Ascending aorta (tissue), 2 donors: ENCODE measurements at regions not wholly inside any gene's neighbourhood (a gene's known extent, or its start where the extent isn't known, plus 50 kb on each side); places are given as distances from the start of the nearest gene placed in this dataset.

Experiments
- DNase-seq, 2 donors: peaks; one replicate each; pipeline ENCODE4 v3.0.0-alpha.2; 2019; ENCODE audit warnings: low spot score in 2 of 2
- H3K27ac ChIP-seq, 2 donors: fragments of 200-600 bp; sonication (generic); one replicate each; pipeline ENCODE4 v1.5.1; 2016 to 2017; ENCODE audit warnings: mild to moderate bottlenecking in 1 of 2
- H3K27me3 ChIP-seq: fragments of 200-600 bp; sonication (generic); one replicate; pipeline ENCODE4 v1.5.1; 2017
- H3K36me3 ChIP-seq, 2 donors: fragments of 200-600 bp; sonication (generic); one replicate each; pipeline ENCODE4 v1.5.1; 2016
- H3K4me1 ChIP-seq, 2 donors: fragments of 200-600 bp; sonication (generic); one replicate each; pipeline ENCODE4 v1.5.1; 2016 to 2017; ENCODE audit warnings: mild to moderate bottlenecking in 1 of 2
- H3K4me3 ChIP-seq, 2 donors: fragments of 200-600 bp; sonication (generic); one replicate each; pipeline ENCODE4 v1.5.1; 2016 to 2017; ENCODE audit warnings: mild to moderate bottlenecking in 1 of 2
- H3K9me3 ChIP-seq, 2 donors: fragments of 200-600 bp; sonication (generic); one replicate each; pipeline ENCODE4 v1.5.1; 2016
- intact Hi-C: fragments of 100-400 bp; cut with DNase I; formaldehyde crosslinking; loops from one replicate; pipeline ENCODE4 v1.15.1; 2023
- TF ChIP-seq, protein P1 (sequence below), 3 experiments: fragments of 200-600 bp in 2 of 3; fragments of 450-650 bp in 1 of 3; sonication (generic) in 2 of 3; IDR thresholded peaks; one replicate each; pipeline ENCODE4 v1.5.1; 2016 to 2019; ENCODE audit warnings: antibody characterized with exemption in 3 of 3, mild to moderate bottlenecking in 1 of 3, moderate library complexity in 1 of 3

DNA sequence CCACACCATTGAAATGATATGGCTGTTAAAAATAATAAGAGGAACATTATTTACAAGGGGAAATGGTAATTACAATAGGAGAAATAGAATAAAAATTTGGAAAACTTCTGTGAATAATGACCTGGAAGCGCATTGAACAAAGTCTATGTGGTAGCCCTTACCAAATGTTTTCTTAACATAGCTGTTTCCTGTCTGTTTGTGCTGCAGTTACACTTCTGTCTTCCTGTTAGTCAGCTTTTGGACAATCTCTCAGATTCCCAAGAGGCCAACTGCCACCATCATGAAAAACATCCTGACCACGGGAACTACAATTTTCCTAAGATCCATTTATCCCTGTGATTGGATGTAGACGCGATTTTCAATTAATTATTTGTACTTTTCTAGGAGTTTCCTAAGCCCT, 754.4 kb upstream of the MARCKS start:
- H3K27me3 ChIP-seq = no peaks in the 10 kb centered on the region
- intact Hi-C loops = no loop called here
- peak overlapping the region in 1 of 2 donors; percentile 38 for H3K27ac ChIP-seq
- H3K4me3 ChIP-seq = no peak overlapping the region
- peaks cover 0 to 3% of the 10 kb centered on the region in 2 donors for H3K4me1 ChIP-seq
- TF ChIP-seq, protein P1, sequence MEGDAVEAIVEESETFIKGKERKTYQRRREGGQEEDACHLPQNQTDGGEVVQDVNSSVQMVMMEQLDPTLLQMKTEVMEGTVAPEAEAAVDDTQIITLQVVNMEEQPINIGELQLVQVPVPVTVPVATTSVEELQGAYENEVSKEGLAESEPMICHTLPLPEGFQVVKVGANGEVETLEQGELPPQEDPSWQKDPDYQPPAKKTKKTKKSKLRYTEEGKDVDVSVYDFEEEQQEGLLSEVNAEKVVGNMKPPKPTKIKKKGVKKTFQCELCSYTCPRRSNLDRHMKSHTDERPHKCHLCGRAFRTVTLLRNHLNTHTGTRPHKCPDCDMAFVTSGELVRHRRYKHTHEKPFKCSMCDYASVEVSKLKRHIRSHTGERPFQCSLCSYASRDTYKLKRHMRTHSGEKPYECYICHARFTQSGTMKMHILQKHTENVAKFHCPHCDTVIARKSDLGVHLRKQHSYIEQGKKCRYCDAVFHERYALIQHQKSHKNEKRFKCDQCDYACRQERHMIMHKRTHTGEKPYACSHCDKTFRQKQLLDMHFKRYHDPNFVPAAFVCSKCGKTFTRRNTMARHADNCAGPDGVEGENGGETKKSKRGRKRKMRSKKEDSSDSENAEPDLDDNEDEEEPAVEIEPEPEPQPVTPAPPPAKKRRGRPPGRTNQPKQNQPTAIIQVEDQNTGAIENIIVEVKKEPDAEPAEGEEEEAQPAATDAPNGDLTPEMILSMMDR (IDR thresholded peaks at IDR 0.05) = no peak
- no peaks in the 10 kb centered on the region for H3K9me3 ChIP-seq
- DNase-seq = no peak
- H3K36me3 ChIP-seq = no peaks in the 10 kb centered on the region

DNA sequence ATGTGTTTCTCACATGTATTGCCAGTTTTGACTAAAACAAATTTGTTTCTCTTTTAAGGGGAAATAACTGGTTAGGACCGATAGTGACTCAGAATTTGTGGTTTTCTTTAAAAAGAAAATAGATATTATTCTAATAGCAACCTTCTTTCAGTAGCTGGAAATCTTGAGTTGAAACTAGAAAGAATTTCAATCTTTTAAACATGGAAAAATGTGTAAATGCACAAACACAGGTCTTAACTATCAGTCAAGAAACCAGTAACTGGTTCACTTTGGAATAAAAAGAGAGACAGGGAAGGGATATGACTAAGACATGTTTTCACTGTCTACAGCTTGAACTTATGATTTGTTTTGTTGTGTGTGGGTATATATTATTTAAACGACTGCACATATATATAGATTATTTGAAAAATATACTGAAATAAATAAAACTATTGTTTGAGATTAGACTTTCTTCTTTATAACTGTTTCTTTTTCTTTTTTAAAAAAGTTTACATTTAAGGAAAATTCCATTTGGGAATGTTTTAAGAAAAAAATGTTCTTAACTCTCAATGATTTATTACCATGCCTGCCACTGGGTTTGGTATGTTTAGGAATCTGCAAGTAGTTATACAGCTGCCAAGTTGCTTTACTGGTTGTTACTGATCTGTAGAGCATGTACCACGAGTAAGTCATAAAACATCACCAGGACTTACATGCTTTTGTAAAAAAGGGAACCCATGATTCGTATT, 753.3 kb upstream of the MARCKS start:
- TF ChIP-seq, protein P1 (IDR thresholded peaks at IDR 0.05) = no peak
- Histone ChIP-seq H3K27me3 (no peaks in the 10 kb centered on the region), H3K27ac (peak overlapping the region in 1 of 2 donors; percentile 38), H3K36me3 (no peaks in the 10 kb centered on the region), H3K4me1 (peaks cover 0 to 3% of the 10 kb centered on the region in 2 donors), H3K4me3 (no peak overlapping the region), H3K9me3 (no peaks in the 10 kb centered on the region)
- intact Hi-C loops = no loop called here
- DNase-seq = no peak

DNA sequence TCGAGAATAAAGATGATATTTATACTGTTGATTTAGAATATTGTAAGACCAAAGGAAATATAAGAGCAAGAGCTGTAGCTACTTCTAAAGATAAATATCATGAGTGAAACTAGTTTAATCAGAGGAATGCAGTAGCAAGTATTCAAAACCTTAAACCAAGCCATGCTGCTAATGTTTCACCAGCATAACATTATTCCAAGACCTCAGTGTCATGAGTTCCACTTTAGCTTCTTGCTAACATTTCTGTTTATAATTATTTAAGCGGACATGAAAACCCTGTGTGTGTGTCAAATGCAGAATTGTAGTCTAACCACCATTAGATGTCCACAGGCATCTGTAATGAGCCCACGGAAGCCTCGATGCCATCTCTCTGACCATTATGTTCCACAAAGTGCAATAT, 752.6 kb upstream of the MARCKS start:
- no peak for DNase-seq
- H3K27me3 ChIP-seq = no peaks in the 10 kb centered on the region
- no peaks in the 10 kb centered on the region for H3K9me3 ChIP-seq
- no peak overlapping the region for H3K4me3 ChIP-seq
- TF ChIP-seq, protein P1 (IDR thresholded peaks at IDR 0.05) = no peak
- no peak overlapping the region for H3K27ac ChIP-seq
- H3K36me3 ChIP-seq = no peaks in the 10 kb centered on the region
- H3K4me1 ChIP-seq = peaks cover 0 to 3% of the 10 kb centered on the region in 2 donors
- intact Hi-C loops = no loop called here

DNA sequence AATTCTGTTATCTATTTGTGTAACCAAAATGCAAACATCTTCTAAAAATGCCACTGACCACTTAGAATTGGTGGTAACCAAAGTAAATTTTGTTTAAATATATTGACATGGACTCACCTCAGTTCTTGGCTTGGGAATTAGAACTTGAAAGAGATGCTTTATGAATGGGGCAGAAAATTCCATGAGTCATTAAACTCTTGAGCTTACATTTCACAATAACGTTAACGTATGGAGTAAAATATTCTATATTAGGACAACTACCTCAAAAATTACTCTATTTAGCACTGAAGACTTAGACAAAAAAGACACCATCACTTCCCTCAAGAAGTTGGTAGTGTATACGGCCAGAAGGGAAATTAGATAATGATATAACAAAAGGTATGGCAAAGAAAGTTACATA, 752.2 kb upstream of the MARCKS start:
- no peak overlapping the region for H3K27ac ChIP-seq
- TF ChIP-seq, protein P1 (IDR thresholded peaks at IDR 0.05) = no peak
- peaks cover 0 to 3% of the 10 kb centered on the region in 2 donors for H3K4me1 ChIP-seq
- no peaks in the 10 kb centered on the region for H3K27me3 ChIP-seq
- no peaks in the 10 kb centered on the region for H3K9me3 ChIP-seq
- no peak for DNase-seq
- intact Hi-C loops = no loop called here
- no peaks in the 10 kb centered on the region for H3K36me3 ChIP-seq
- H3K4me3 ChIP-seq = no peak overlapping the region

DNA sequence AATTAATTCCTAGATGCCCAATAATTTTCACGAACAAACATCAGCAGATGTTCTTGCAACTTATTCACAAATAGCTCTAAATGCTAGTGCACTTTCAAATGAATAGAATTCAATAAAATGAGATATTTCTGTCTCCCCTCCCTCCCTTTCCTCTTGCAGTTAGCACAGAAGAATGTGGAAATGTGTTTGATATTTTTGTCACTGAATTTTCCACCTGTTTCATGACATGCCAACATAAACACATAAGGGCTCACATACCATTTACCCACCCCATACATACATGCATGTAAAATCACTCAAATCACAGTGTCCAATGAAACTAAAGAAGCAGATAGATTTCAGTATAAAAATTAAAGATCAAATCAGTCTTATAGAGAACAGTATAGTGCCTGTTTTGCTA, 746.9 kb upstream of the MARCKS start:
- no peaks in the 10 kb centered on the region for H3K9me3 ChIP-seq
- H3K4me1 ChIP-seq = no peaks in the 10 kb centered on the region
- no peak overlapping the region for H3K27ac ChIP-seq
- H3K27me3 ChIP-seq = no peaks in the 10 kb centered on the region
- H3K36me3 ChIP-seq = no peaks in the 10 kb centered on the region
- intact Hi-C loops = no loop called here
- H3K4me3 ChIP-seq = no peak overlapping the region
- DNase-seq = no peak
- TF ChIP-seq, protein P1 (IDR thresholded peaks at IDR 0.05) = no peak
